Stomach (tissue), 8 donors: ENCODE measurements at regions not wholly inside any gene's neighbourhood (a gene's known extent, or its start where the extent isn't known, plus 50 kb on each side); places are given as distances from the start of the nearest gene placed in this dataset.

Experiments used
- DNase-seq, 2 donors: peaks; one replicate each; pipeline versions ENCODE4 v3.0.0 to v3.0.0-alpha.2; 2013 to 2019
- H3K27ac ChIP-seq, 5 donors: fragments of 200-600 bp in 4 of 5; sonication (generic) in 4 of 5; one replicate each; pipeline ENCODE4 v1.5.1; 2013 to 2019; ENCODE audit warnings: mild to moderate bottlenecking in 1 of 5, moderate library complexity in 1 of 5
- H3K27me3 ChIP-seq, 3 donors: fragments of 200-600 bp; sonication (generic); one replicate each; pipeline ENCODE4 v1.5.1; 2017 to 2019; ENCODE audit warnings: mixed run types in 1 of 3
- H3K36me3 ChIP-seq, 4 donors: fragments of 200-600 bp; sonication (generic); 1 replicate in 3 of 4; 2 replicates in 1 of 4; pipeline ENCODE4 v1.5.1; 2016 to 2019
- H3K4me1 ChIP-seq, 4 donors: fragments of 200-600 bp; sonication (generic); one replicate each; pipeline ENCODE4 v1.5.1; 2016 to 2019
- H3K4me3 ChIP-seq, 4 donors: fragments of 200-600 bp; sonication (generic) in 3 of 4; one replicate each; pipeline ENCODE4 v1.5.1; 2016 to 2019; ENCODE audit warnings: mild to moderate bottlenecking in 1 of 4
- H3K9me3 ChIP-seq, 4 donors: fragments of 200-600 bp; sonication (generic); one replicate each; pipeline ENCODE4 v1.5.1; 2016 to 2019
- CTCF ChIP-seq, 7 experiments: fragments of 450-650 bp in 4 of 7; fragments of 200-600 bp in 3 of 7; sonication (generic) in 3 of 7; IDR thresholded peaks; one replicate each; pipeline ENCODE4 v1.5.1; 2016 to 2019; ENCODE audit warnings: antibody characterized with exemption in 7 of 7, control low read depth in 2 of 7, mild to moderate bottlenecking in 1 of 7
- EP300 ChIP-seq: sonication (generic); formaldehyde crosslinking; IDR thresholded peaks from one replicate; pipeline ENCODE4 v1.6.1; 2017; ENCODE audit warnings: antibody characterized with exemption
- POLR2A ChIP-seq, 4 donors: fragments of 450-650 bp; IDR thresholded peaks; one replicate each; pipeline ENCODE4 v1.6.1; 2016; ENCODE audit warnings: antibody characterized with exemption in 4 of 4, control low read depth in 2 of 4, mild to moderate bottlenecking in 1 of 4, moderate library complexity in 1 of 4
- POLR2AphosphoS5 ChIP-seq, 3 donors: sonication (generic); formaldehyde crosslinking; IDR thresholded peaks; one replicate each; pipeline ENCODE4 v1.6.1; 2016; ENCODE audit warnings: antibody characterized with exemption in 3 of 3
- WGBS, 5 donors: extraction: QIAGEN DNeasy Blood & Tissue Kit in 3 of 5; methylation state at CpG; one replicate each; pipeline versions ENCODE4 v1.1.5 to v1.1.7; 2013 to 2018; 5-methylcytosine and 5-hydroxymethylcytosine counted together
- intact Hi-C: fragments of 100-400 bp; cut with DNase I; formaldehyde crosslinking; loops from one replicate; pipeline ENCODE4 v1.15.1; 2023; ENCODE audit warnings: low total_unique reads
- donor health status: healthy with polysubstance abuse.
- donor health status: Bipolar disorder and iron deficiency.
- donor health status: healthy.

GRCh38 chr2:19150726-19151125 is 207.7 kb downstream of the OSR1 start:
- H3K4me3 ChIP-seq, result no peak overlapping the region
- peaks cover 4 to 17% (median 12%) of the 10 kb centered on the region in 4 donors for H3K9me3 ChIP-seq
- H3K4me1 ChIP-seq, result no peaks in the 10 kb centered on the region
- no peak for TF ChIP-seq POLR2A (IDR thresholded peaks at IDR 0.05)
- TF ChIP-seq POLR2AphosphoS5 (IDR thresholded peaks at IDR 0.05), result no peak
- TF ChIP-seq EP300, result no peak
- TF ChIP-seq CTCF (IDR thresholded peaks at IDR 0.05), result no peak
- intact Hi-C loops, result no loop called here
- no peak for DNase-seq
- WGBS, 5 donors, result 88 to 91% (median 89%) methylated on average over 2 of the region's 2 CpGs
- no peaks in the 10 kb centered on the region for H3K27me3 ChIP-seq
- H3K27ac ChIP-seq, result no peak overlapping the region
- no peaks in the 10 kb centered on the region for H3K36me3 ChIP-seq

- no peaks in the 10 kb centered on the region for H3K36me3 ChIP-seq
- no peak for TF ChIP-seq CTCF (IDR thresholded peaks at IDR 0.05)
- no peak for TF ChIP-seq POLR2A (IDR thresholded peaks at IDR 0.05)
- TF ChIP-seq EP300, result no peak
- TF ChIP-seq POLR2AphosphoS5 (IDR thresholded peaks at IDR 0.05), result no peak
- no peak overlapping the region for H3K4me3 ChIP-seq
- peaks cover 4 to 17% (median 12%) of the 10 kb centered on the region in 4 donors for H3K9me3 ChIP-seq
- no peak overlapping the region for H3K27ac ChIP-seq
- no peaks in the 10 kb centered on the region for H3K27me3 ChIP-seq
- DNase-seq, result no peak
- 87 to 95% (median 93%) methylated on average over 1 of the region's 1 CpG for WGBS, 5 donors
- intact Hi-C loops, result no loop called here
- H3K4me1 ChIP-seq, result no peaks in the 10 kb centered on the region
Observed at GRCh38 chr2:19146867-19147266, 211.6 kb downstream of the OSR1 start.

GRCh38 chr2:19141234-19142004 is 217.0 kb downstream of the OSR1 start:
- no peak overlapping the region for H3K27ac ChIP-seq
- 73 to 92% (median 90%) methylated on average over 5 of the region's 5 CpGs for WGBS, 5 donors
- intact Hi-C loops, result no loop called here

GRCh38 chr2:19140463-19141208 is 217.8 kb downstream of the OSR1 start:
- intact Hi-C loops, result no loop called here
- Histone ChIP-seq H3K9me3 (no peaks in the 10 kb centered on the region), H3K4me3 (no peak overlapping the region), H3K36me3 (no peaks in the 10 kb centered on the region), H3K27ac (no peak overlapping the region), H3K4me1 (peaks cover 0 to 7% (median 5%) of the 10 kb centered on the region in 4 donors), H3K27me3 (no peaks in the 10 kb centered on the region)
- DNase-seq, result no peak
- TF ChIP-seq EP300 (no peak), CTCF (IDR thresholded peaks at IDR 0.05) (no peak), POLR2A (IDR thresholded peaks at IDR 0.05) (no peak), POLR2AphosphoS5 (IDR thresholded peaks at IDR 0.05) (no peak)
- WGBS, 5 donors, result 84 to 95% (median 91%) methylated on average over 3 of the region's 3 CpGs

More at GRCh38 chr2:19141234-19142004, 217.0 kb downstream of the OSR1 start:
- no peaks in the 10 kb centered on the region for H3K27me3 ChIP-seq
- no peaks in the 10 kb centered on the region for H3K36me3 ChIP-seq
- no peak overlapping the region for H3K4me3 ChIP-seq
- DNase-seq, result no peak
- peaks cover 0 to 7% (median 5%) of the 10 kb centered on the region in 4 donors for H3K4me1 ChIP-seq
- H3K9me3 ChIP-seq, result no peaks in the 10 kb centered on the region
- TF ChIP-seq EP300, result no peak
